PC-9 (cell line): ENCODE measurements at regions not wholly inside any gene's neighbourhood (a gene's known extent, or its start where the extent isn't known, plus 50 kb on each side); places are given as distances from the start of the nearest gene placed in this dataset.

ENCODE experiments used
- CTCF ChIP-seq: fragments of 200-600 bp; sonication (generic); conservative IDR thresholded peaks from 2 replicates; pipeline ENCODE4 v1.6.1; 2017; ENCODE audit warnings: mixed run types, antibody characterized with exemption, mild to moderate bottlenecking, moderate library complexity
- EZH2 ChIP-seq: fragments of 200-600 bp; sonication (generic); IDR thresholded peaks from 2 replicates; pipeline ENCODE4 v1.8.0; 2017; ENCODE audit warnings: antibody characterized with exemption, low read depth

- no peak for TF ChIP-seq CTCF
- TF ChIP-seq EZH2: no peak
Observed at GRCh38 chr4:81676537-81676936, 204.8 kb upstream of the RASGEF1B start.
